SH-SY5Y (cell line): ENCODE measurements at regions not wholly inside any gene's neighbourhood (a gene's known extent, or its start where the extent isn't known, plus 50 kb on each side); places are given as distances from the start of the nearest gene placed in this dataset.
A peak's percentile ranks its signal among the peaks of the same experiment; 100 is the strongest.

ENCODE experiments used
- GATA2 ChIP-seq: IDR thresholded peaks from 2 replicates; pipeline ENCODE4 v1.6.1; 2011; ENCODE audit warnings: mild to moderate bottlenecking, low read depth, low read length
- GATA3 ChIP-seq: IDR thresholded peaks from 2 replicates; pipeline ENCODE4 v1.6.1; 2011; ENCODE audit warnings: low read depth, mild to moderate bottlenecking, low read length, moderate library complexity

DNA sequence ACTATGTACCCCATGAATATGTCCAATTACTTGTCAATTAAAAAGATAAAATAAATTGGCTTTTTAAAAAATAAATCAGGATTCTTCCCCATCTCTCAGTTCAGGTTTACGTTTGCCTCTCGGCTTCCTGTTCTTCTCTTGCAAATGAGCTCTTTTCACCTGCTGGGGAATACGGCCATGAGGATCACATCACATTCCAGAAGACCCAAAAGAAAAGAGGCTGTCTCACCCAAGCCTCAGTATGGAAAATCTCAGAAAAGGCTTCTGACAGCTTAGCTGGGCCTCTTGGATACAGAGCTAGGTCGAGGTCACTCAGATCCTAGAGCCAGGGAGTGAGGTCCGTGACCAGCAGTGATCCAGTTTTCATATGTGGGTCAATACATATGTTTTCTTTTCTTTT is 171.2 kb upstream of the SDK2 start:
- TF ChIP-seq GATA3: no peak
- TF ChIP-seq GATA2: no peak

DNA sequence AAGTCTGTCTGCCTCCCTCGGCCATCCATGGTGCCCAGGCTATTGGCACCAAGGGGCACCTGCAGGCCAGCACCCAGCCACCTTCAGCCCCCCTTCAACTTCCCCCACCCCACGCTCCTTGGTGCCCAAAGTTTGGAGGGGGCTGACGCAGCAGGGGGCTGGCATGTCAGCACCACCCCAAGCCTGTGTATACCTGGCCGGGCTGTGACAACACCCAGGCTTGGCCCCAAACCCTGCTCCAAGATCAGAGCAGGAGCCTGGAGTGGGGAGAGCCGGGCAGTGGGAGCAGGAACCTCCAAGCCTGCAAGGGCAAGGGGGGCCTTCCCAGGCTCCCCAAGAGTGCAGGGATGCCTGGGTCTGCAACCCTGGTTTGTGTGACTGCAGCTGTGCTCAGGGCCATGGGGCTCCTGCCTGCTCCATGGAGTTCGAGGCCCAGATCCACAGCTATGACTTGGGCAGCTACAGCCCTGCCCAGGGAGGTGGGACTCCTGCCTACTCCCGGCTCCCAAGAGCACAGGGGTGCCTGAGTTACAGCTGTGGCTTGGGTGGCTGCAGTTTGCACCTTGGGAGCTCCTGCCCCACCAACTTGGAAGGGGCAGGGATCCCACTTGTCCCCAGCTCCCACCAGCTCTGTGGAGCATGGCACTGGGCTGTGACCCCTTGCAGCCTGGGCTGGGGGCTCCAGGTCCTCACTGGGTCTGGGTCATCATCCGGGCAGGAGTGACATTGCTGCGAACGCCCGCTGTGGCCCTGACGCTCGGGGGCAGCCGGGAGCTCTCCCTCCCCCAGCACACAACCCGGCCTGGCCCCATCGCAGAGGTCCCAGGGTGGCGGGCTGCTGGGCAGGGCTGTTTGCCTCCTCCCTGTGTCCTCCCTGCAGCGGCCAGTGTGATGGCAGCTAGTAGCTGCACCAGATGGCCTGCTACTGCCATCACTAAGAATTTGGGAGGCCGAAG is 175.5 kb upstream of the SDK2 start:
- no peak for TF ChIP-seq GATA2
- no peak for TF ChIP-seq GATA3

DNA sequence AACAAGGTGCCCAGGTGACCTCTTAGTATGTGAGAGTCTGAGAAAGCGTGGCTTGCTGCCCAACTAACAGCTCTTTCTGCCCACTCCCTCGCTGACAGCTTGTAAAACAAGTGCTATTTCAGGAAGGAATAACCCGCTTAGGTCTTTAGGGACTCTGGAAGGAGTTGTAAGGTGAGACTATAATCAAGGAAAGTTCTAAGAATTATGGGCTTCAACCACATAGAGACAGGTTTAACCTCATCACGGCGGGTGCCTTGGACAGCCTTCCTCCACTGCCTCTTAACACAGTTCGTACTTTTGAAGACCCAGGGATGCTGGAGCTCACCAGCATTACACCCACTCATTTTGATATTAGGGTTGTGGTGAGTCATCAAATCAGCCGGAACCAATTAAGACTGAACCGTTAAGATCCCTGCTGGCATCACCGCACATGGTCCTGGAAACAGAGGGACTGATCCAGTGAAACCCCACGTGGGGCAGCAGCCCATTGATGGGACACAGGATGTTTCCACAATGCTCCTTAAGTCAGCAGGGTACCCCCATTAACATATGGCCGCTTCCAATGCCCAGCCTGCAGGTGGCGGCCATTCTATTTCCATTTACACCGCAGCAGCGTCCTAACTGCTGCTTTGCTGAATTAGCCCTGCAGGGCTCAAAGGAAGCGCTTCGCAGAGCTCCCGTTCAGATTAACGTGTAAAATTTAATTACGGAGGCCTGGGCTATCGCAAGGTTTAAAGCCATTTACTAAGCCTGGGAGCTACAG is 176.6 kb upstream of the SDK2 start:
- TF ChIP-seq GATA3 (no peak), GATA2 (peak; percentile 56; the same call in 1 of the 2 replicates)

DNA sequence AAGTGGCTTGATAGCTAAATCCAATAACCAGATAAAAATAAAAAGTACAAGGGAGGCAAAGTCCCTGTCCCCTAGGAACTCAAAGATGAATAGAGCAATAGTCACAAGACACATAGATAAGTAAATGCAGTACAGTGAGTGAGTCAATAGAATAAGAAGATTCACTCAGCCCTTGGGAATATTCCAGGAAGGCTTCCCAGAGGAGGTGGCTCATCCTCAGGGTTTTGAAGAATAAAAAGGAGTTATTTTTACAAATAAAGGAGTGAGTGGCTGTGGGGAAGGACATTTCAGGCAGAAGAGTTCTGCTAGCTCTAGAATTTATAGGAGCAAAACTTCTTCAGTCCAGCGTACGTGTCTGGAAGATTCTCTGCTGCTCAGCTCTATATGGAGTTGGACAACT is 177.4 kb upstream of the SDK2 start:
- TF ChIP-seq GATA3 (no peak), GATA2 (no peak)

GRCh38 chr17:73822371-73822770 is 178.1 kb upstream of the SDK2 start:
- TF ChIP-seq GATA3 (no peak), GATA2 (no peak)

DNA sequence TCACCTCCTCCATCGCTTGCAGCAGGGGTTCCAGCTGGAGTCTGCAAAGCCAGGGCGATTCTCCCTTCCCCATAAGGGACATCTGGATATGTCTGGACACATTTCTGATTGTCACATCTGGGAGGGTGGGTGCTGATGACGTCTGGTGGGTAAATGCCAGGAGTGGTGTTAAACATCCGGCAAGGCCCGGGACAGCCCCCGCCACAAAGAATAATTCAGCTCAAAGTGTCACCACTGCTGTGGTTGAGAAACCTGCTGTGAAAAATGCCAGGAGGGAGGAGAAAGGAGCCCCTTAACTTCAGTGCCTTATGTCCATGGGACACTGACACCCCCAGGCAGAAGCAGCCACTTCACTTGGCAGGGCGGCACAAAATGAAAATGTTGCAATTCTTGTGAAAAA is 179.4 kb upstream of the SDK2 start:
- TF ChIP-seq GATA3 (no peak), GATA2 (no peak)

DNA sequence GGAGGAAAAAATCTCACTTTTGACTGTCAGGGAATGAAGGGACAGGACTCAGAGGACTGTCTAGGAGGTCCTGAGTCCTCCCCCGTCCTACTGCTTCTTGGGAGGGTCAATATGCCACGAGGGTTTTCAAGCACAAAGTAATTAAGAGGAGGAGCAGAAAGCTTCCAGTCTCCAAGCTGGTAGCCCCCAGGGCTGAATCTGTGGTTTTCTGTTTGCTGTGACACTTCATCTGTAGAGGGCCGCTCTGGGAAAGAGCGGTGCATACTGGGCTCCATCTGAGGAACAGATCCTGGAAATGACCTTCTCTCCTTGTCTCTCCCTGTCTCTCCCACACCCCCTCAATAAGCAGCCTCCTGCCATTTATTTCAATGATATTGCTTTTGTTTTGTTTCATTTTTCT is 180.1 kb upstream of the SDK2 start:
- TF ChIP-seq GATA2 (no peak), GATA3 (no peak)

DNA sequence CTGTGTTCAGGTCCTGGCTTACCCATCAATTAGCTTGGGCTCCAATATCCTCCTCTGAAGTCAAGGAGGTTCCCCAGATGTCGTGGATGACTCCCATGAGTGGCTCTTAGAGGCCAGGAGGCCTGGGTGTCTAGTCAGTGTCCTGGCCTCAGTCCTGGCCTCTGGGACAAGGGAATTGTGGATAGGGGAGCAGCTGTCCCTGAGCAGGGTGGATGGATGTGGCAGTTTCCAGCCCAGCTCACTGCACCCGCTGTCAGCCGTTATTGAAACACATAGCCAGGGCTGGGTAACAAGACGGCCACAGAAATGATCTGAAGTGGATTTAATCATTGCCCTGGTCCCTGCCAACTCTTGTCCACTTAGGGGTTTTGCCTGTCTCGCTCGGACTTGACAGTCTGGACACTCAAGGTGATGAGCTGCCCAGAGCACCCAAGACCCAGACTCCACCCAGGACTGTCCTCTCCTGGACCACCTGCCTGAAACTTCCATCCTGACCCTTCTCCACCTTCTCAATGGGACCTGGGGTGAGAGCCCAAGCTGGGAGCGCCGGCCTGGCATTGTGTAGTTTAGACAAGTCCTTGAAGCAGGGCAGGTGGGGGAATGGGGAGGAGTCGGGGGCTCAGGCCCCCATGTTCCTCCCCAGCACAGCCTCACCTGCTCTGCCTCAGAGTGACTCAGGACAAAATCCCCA is 182.1 kb upstream of the SDK2 start:
- no peak for TF ChIP-seq GATA2
- no peak for TF ChIP-seq GATA3

- TF ChIP-seq GATA3: no peak
- no peak for TF ChIP-seq GATA2
Observed at GRCh38 chr17:73826872-73827228, 182.6 kb upstream of the SDK2 start.

DNA sequence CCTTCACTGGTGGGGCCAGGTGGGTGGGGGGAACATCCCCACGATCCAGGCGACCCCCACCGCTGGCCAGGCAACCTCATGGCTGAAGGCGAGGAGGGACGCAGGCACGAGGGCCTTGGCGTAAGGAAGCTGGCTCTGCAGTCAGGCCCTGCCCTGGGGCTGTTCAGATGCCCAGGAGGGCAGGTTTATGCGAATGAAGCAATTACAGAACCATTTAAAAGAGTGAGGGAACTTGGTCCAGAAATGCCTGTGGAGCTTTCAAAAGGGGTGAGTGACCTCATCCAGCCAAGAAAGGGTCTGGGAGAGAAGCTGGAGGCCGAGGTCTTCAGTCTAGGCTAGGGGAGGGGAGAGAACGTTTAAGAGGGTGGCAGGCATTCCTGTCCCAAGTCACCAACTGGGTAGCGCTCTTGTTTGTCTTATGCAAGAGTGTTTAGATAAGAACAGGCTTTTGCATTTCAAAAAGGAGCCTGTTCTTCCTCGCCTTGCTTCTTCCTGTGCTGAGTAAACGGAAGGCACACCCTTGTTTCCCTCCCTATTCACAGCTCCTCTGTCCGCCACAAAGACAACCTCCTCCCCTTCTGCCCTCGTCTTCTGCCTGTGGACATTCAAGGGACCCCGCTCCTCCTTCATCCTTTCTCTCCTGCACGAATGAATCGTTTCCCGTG is 183.5 kb upstream of the SDK2 start:
- no peak for TF ChIP-seq GATA3
- no peak for TF ChIP-seq GATA2

DNA sequence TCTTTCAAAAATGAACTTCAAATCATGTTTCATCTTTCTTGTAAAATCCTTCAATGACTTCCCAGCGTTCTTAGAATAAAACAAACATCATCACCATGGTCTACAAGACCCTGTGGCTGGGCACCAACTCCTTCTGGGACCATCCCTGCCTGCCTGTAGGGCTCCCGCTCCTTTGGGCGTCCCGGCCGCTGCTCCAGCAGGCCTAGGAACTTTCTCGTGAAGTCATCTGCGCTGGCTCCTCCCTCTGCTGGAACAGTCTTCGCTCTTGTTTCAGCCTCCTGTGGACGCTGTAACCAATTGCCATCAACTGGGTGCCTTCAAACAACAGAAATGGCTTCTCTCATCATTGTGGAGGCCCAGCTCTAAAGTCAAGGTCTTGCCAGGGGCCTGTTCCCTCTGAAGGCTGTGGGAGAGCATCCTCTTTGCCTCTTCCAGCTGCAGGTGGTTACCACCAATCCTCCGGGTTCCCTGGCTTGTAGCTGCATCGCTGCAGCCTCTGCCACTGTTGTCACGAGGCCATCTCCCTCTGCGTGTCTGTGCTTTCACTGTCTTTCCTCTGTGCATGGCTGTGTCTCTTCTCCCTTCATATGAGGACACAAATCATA is 185.5 kb upstream of the SDK2 start:
- no peak for TF ChIP-seq GATA3
- no peak for TF ChIP-seq GATA2

DNA sequence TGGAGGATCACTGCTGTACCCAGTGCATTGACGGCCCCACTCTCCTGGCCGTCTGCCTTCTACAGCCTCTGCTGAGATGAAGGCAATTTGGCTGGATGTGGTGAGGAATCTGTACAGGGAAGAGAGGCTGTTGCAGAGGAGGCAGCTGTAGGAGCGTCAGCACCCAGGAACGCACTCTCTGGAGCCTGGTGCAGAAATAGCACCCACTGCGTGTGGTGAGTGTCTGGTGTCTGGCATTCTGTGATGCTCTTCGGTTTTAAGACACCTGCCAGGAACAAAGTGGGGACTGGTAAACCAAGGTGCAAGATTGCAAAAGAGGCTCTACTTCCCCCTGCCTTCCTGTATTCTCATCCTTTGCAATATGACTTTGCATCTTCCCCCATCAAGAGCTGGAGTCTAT is 187.5 kb upstream of the SDK2 start:
- no peak for TF ChIP-seq GATA3
- no peak for TF ChIP-seq GATA2

DNA sequence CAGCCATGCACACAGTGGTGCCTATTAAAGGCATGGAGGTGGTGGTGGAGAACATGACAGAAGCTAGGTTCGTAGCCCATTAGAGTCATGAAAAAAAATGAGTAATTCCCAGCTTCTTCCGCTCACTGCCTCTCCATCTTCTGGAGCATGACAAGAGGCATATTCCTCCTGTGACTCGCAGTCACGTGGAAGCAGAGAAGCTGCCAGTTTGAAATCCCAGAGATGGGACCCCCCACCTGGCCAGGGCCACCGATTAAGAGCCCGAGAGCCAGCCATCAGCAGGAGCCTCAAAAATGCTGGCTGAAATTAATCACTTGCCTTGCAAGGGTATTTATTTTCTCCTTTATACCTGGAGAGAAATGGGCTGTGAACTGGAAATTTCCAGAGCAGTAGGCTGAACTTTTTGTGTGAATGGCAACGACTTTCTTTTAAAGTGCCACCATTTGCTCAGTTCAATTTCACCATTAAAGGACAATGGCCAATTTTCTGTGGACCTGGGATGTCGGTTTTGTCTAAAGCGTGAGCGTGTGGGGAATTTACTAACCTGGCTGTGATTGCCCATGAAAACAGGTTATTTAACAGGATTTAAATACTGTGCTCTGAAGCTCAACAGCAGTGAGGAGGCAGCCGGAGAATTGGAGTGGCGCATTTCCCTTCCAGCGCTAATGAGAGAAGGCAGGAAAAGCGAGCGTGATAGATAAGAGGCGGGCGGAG is 189.7 kb upstream of the SDK2 start:
- TF ChIP-seq GATA2 (no peak), GATA3 (no peak)
